MCF 10A (cell line): ENCODE measurements at regions not wholly inside any gene's neighbourhood (a gene's known extent, or its start where the extent isn't known, plus 50 kb on each side); places are given as distances from the start of the nearest gene placed in this dataset.
A peak's percentile ranks its signal among the peaks of the same experiment; 100 is the strongest.

ENCODE experiments used
- BruUV-seq: library from RNA; stranded (reverse); fragments of 400-500 nt; replicated peaks from 2 replicates; lab custom pipeline; 2021; lab: Mats Ljungman, UMichigan
- CTCF ChIA-PET: fragments of 300-600 bp; sonication (Branson Sonifier 250); formaldehyde crosslinking; extraction: SDS; loops from one replicate; lab custom pipeline; 2021; ENCODE audit warnings: antibody characterized with exemption, inconsistent platforms; lab: Yijun Ruan, JAX
- POLR2A ChIA-PET: fragments of 300-600, 350-650 bp; sonication (Branson Sonifier 250); formaldehyde crosslinking; extraction: SDS; loops from one replicate; lab custom pipeline; 2020; ENCODE audit warnings: antibody characterized with exemption, inconsistent platforms; lab: Yijun Ruan, JAX
- DNase-seq: peaks from one replicate; pipeline ENCODE4 v3.0.0-alpha.2; 2018; ENCODE audit not compliant: unreplicated experiment
- H3K27ac Mint-ChIP-seq: one replicate; pipeline ENCODE4 v1.8.0; 2022; ENCODE audit warnings: mild to moderate bottlenecking, low read depth, mixed read lengths; ENCODE audit not compliant: unreplicated experiment
- H3K27me3 Mint-ChIP-seq: one replicate; pipeline ENCODE4 v1.8.0; 2022; ENCODE audit warnings: mixed read lengths; ENCODE audit not compliant: insufficient read depth, unreplicated experiment
- H3K36me3 Mint-ChIP-seq: one replicate; pipeline ENCODE4 v1.8.0; 2022; ENCODE audit warnings: mild to moderate bottlenecking, moderate library complexity, mixed read lengths; ENCODE audit not compliant: insufficient read depth, unreplicated experiment
- H3K4me1 Mint-ChIP-seq: one replicate; pipeline ENCODE4 v1.8.0; 2022; ENCODE audit warnings: mixed read lengths; ENCODE audit not compliant: insufficient read depth, unreplicated experiment
- H3K4me3 Mint-ChIP-seq: one replicate; pipeline ENCODE4 v1.8.0; 2022; ENCODE audit warnings: mild to moderate bottlenecking, moderate library complexity, mixed read lengths; ENCODE audit not compliant: unreplicated experiment
- H3K9me3 Mint-ChIP-seq: one replicate; pipeline ENCODE4 v1.8.0; 2022; ENCODE audit warnings: mixed read lengths; ENCODE audit not compliant: unreplicated experiment
- intact Hi-C: fragments of 100-400 bp; cut with micrococcal nuclease; formaldehyde crosslinking; loops from 2 replicates; pipeline ENCODE4 v1.14.1; 2022
- TF ChIP-seq, protein P1 (sequence below): fragments of 200-600 bp; IDR thresholded peaks from one replicate; pipeline ENCODE4 v1.8.0; 2022; ENCODE audit warnings: antibody characterized with exemption, mild to moderate bottlenecking; ENCODE audit not compliant: unreplicated experiment

DNA sequence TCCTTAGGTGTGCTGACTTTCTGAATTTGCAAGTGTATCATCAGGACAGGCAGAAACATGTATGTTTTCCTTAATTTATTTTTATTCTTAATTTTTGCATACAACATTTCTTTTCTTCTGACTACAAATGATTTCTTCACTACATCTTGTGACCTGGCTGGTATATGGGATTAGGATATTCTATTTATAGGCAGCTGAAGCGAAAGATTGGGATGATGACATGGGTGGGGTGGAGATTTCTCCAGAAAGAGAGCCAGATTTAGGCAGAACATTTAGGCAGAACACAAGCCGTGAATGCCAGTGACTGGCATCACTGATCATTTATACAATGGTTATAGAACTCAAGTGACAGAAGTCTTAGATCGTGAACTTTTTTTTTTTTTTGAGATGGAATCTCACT, 256.7 kb downstream of the KLF6 start:
- H3K27ac Mint-ChIP-seq = no peak overlapping the region
- peaks cover 29% of the 10 kb centered on the region for H3K4me1 Mint-ChIP-seq
- ChIA-PET CTCF (no interaction called here), POLR2A (no interaction called here)
- H3K9me3 Mint-ChIP-seq = no peaks in the 10 kb centered on the region
- no TSS peak for BruUV-seq
- DNase-seq = no peak
- TF ChIP-seq, protein P1, sequence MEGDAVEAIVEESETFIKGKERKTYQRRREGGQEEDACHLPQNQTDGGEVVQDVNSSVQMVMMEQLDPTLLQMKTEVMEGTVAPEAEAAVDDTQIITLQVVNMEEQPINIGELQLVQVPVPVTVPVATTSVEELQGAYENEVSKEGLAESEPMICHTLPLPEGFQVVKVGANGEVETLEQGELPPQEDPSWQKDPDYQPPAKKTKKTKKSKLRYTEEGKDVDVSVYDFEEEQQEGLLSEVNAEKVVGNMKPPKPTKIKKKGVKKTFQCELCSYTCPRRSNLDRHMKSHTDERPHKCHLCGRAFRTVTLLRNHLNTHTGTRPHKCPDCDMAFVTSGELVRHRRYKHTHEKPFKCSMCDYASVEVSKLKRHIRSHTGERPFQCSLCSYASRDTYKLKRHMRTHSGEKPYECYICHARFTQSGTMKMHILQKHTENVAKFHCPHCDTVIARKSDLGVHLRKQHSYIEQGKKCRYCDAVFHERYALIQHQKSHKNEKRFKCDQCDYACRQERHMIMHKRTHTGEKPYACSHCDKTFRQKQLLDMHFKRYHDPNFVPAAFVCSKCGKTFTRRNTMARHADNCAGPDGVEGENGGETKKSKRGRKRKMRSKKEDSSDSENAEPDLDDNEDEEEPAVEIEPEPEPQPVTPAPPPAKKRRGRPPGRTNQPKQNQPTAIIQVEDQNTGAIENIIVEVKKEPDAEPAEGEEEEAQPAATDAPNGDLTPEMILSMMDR = no peak
- no peak overlapping the region for H3K4me3 Mint-ChIP-seq
- no peaks in the 10 kb centered on the region for H3K36me3 Mint-ChIP-seq
- intact Hi-C loops = loop anchor here (5.0 kb wide), 1 partner anchor 61 kb away; no protein-coding TSS in a partner anchor
- no peaks in the 10 kb centered on the region for H3K27me3 Mint-ChIP-seq

DNA sequence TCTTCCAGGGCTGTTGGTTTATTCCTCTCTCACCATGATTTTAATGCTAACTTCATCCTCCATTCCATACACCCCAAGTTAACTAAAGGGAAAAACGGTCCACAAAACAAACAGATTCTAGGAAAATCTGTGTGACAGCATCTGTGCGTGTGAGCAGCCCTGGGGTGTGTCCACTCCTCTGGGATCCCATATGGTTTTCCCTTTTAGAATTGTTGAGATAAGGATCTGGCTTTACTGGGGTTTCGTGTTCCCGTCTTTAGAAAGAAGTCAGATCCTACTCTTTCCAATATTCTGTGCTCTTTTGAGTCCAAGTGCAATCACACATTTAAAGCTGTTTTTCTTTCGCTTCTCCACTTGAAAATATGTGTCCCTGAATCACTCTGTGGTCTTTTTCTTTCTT, 257.1 kb downstream of the KLF6 start:
- Mint-ChIP-seq H3K27ac (no peak overlapping the region), H3K36me3 (no peaks in the 10 kb centered on the region), H3K9me3 (no peaks in the 10 kb centered on the region), H3K4me3 (no peak overlapping the region), H3K4me1 (peaks cover 25% of the 10 kb centered on the region), H3K27me3 (no peaks in the 10 kb centered on the region)
- DNase-seq = no peak
- CTCF ChIA-PET = no interaction called here
- POLR2A ChIA-PET = no interaction called here
- intact Hi-C loops = loop anchor here (5.0 kb wide), 1 partner anchor 61 kb away; no protein-coding TSS in a partner anchor
- BruUV-seq = no TSS peak
- TF ChIP-seq, protein P1 = no peak

DNA sequence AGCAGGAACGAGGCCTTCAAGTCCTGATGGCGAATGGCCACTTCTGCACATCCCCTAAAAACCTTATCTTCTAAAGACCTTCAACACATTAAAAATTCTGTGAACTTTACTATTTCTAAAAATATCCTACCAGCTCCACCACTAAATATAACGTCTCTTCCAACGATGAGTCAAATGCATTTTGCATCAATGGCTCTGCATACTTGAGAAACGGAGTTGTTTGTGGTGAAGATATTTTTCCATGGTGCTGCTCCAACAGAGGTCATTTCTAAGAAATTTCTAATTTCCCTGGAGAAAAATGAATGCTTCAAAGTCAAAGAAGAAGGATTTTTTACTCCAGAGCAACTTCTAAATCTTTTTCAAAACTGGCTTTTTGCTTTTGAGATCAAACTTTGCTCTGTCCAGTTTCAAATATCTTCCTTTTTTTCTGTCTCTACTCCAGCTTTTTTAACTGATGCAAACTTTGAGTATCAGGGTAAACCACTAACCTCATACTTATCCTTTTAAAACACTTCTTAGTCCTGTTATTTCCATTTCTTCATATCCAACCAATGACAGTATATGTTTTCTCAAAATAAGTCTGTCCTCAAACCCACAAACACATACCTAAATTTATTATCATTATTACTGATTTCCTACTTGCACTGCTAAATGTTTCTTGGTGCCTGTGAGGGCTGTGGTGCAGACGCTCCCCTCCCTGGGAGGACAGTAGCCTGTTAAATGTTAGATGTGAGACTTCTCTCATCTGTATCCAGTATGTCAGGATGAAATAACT, 258.1 kb downstream of the KLF6 start:
- Mint-ChIP-seq H3K4me3 (no peak overlapping the region), H3K4me1 (peaks cover 19% of the 10 kb centered on the region), H3K27ac (no peak overlapping the region), H3K36me3 (no peaks in the 10 kb centered on the region), H3K9me3 (no peaks in the 10 kb centered on the region), H3K27me3 (no peaks in the 10 kb centered on the region)
- DNase-seq = no peak
- TF ChIP-seq, protein P1 = no peak
- POLR2A ChIA-PET = no interaction called here
- intact Hi-C loops = loop anchor here (5.0 kb wide), 1 partner anchor 60 kb away; no protein-coding TSS in a partner anchor
- CTCF ChIA-PET = no interaction called here
- no TSS peak for BruUV-seq

DNA sequence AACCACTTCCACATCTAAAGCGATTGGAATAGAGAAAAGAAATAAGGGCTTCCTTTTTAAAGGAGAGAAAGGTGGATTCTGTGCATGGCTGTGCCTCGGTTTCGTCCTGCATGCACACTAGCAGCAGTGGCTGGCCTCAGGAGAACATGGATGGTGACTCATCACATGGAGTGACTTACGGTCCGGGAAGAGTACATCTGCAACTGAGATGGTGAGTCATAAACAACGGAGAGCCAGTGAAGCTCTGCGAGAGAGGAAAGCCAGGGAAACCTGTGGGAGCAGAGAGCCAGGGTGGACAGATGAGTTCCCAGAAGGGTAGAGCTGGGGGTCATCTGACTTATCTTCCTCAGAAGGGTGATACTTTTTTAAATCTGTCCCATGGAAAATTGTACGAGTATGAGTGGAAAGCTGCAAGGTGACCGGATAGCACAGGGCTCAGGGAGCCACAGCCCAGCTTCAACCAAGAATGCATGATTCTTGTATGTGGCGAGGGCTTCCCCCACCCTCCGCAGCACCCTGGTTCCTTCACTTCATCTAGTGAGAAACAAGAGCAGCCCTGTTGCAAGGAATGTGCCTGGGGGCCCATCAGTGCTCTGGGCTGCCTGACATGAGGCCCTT, 259.1 kb downstream of the KLF6 start:
- no TSS peak for BruUV-seq
- CTCF ChIA-PET = interaction anchor here (0.8 to 1.0 kb wide), 2 partner anchors 285 to 328 kb away, joined by 3 read pairs; no protein-coding TSS in a partner anchor
- Mint-ChIP-seq H3K4me3 (no peak overlapping the region), H3K36me3 (no peaks in the 10 kb centered on the region), H3K27ac (no peak overlapping the region), H3K9me3 (no peaks in the 10 kb centered on the region), H3K27me3 (no peaks in the 10 kb centered on the region), H3K4me1 (peaks cover 19% of the 10 kb centered on the region)
- POLR2A ChIA-PET = interaction anchor here (0.6 to 1.7 kb wide), 5 partner anchors 16 to 259 kb away, joined by 3 to 5 read pairs (median 3); partner anchors contain the start of gene KLF6
- intact Hi-C loops = loop anchor here (5.0 kb wide), 1 partner anchor 59 kb away; no protein-coding TSS in a partner anchor
- DNase-seq = peak; percentile 96
- TF ChIP-seq, protein P1 = no peak
